ENCODE measurements at regions not wholly inside any gene's neighbourhood (a gene's known extent, or its start where the extent isn't known, plus 50 kb on each side); places are given as distances from the start of the nearest gene placed in this dataset.

DNA sequence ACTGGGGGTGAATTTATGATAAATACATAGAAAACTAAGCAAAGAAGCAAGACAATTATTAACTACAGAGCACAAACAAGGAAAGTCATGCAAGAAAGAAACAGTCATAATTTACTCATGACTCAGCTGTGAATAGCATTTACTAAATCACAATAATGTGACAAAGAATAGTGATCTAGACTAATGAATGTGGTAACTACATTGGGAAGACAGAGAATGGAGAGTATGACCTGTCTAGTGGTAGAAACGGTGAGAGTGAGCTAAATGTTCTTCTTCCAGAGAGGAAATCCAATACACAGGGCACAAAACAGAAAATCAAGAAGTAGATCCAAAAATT, 153.5 kb upstream of the DST start:
- TF ChIP-seq, protein P1, sequence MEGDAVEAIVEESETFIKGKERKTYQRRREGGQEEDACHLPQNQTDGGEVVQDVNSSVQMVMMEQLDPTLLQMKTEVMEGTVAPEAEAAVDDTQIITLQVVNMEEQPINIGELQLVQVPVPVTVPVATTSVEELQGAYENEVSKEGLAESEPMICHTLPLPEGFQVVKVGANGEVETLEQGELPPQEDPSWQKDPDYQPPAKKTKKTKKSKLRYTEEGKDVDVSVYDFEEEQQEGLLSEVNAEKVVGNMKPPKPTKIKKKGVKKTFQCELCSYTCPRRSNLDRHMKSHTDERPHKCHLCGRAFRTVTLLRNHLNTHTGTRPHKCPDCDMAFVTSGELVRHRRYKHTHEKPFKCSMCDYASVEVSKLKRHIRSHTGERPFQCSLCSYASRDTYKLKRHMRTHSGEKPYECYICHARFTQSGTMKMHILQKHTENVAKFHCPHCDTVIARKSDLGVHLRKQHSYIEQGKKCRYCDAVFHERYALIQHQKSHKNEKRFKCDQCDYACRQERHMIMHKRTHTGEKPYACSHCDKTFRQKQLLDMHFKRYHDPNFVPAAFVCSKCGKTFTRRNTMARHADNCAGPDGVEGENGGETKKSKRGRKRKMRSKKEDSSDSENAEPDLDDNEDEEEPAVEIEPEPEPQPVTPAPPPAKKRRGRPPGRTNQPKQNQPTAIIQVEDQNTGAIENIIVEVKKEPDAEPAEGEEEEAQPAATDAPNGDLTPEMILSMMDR (conservative IDR thresholded peaks at IDR 0.05), result no peak
- TF ChIP-seq ZFX (IDR thresholded peaks at IDR 0.05), result no peak
